ENCODE measurements at regions not wholly inside any gene's neighbourhood (a gene's known extent, or its start where the extent isn't known, plus 50 kb on each side); places are given as distances from the start of the nearest gene placed in this dataset.

DNA sequence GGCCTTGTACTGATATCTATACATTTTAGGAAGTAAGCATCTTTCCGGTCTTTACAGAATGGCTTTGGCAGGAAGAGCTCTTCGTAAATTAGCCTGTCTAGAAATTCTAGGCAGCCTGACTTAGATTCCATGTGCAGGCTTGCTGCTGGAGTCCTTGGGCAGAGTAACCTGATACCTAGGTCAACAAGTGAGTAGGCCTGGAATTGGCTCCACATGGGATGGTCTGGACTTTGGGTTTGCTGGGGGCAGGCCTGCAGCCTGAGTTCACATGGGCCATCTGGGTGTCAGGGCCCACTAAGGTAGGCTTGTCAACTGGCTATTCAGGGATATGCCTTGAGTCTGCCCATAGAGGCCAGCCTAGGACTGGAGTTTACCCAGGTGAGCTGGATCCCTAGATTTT, 59.6 kb upstream of the CYYR1 start:
- Histone ChIP-seq H2AFZ (ENCODE audit: low read depth, low read length) (no peak overlapping the region), H3K27ac (ENCODE audit: low read length) (no peak overlapping the region), H3K27me3 (ENCODE audit: insufficient read depth, low read depth, low read length) (no peaks in the 10 kb centered on the region), H3K9me2 (ENCODE audit: insufficient read depth, low read length) (no peaks in the 10 kb centered on the region), H3K79me2 (replicated peaks; ENCODE audit: insufficient read depth, low read length) (no peaks in the 10 kb centered on the region), H3K9me3 (ENCODE audit: low read length) (peaks cover 5% of the 10 kb centered on the region), H3F3A (ENCODE audit: insufficient read depth, low read length, poor library complexity, severe bottlenecking) (no peaks in the 10 kb centered on the region), H3K9ac (ENCODE audit: low read length) (no peak overlapping the region), H3K36me3 (ENCODE audit: insufficient read depth, low read length) (no peaks in the 10 kb centered on the region), H3K4me2 (ENCODE audit: low read length) (no peak overlapping the region), H4K20me1 (ENCODE audit: insufficient read depth) (no peaks in the 10 kb centered on the region), H3K4me3 (ENCODE audit: low read length) (no peak overlapping the region)
- no peak for TF ChIP-seq POLR2AphosphoS5 (IDR thresholded peaks at IDR 0.05)
- TF ChIP-seq SMC3 (conservative IDR thresholded peaks at IDR 0.05; ENCODE audit: poor library complexity) = no peak
- TF ChIP-seq EP300 (conservative IDR thresholded peaks at IDR 0.05; ENCODE audit: poor library complexity, severe bottlenecking) = no peak
- no peak for TF ChIP-seq RAD21 (conservative IDR thresholded peaks at IDR 0.05)
- no peak for TF ChIP-seq TAF1 (IDR thresholded peaks at IDR 0.05; ENCODE audit: low read depth)
- no peak for TF ChIP-seq CTCF (IDR thresholded peaks at IDR 0.05; ENCODE audit: poor library complexity, severe bottlenecking)
- TF ChIP-seq, protein P1, sequence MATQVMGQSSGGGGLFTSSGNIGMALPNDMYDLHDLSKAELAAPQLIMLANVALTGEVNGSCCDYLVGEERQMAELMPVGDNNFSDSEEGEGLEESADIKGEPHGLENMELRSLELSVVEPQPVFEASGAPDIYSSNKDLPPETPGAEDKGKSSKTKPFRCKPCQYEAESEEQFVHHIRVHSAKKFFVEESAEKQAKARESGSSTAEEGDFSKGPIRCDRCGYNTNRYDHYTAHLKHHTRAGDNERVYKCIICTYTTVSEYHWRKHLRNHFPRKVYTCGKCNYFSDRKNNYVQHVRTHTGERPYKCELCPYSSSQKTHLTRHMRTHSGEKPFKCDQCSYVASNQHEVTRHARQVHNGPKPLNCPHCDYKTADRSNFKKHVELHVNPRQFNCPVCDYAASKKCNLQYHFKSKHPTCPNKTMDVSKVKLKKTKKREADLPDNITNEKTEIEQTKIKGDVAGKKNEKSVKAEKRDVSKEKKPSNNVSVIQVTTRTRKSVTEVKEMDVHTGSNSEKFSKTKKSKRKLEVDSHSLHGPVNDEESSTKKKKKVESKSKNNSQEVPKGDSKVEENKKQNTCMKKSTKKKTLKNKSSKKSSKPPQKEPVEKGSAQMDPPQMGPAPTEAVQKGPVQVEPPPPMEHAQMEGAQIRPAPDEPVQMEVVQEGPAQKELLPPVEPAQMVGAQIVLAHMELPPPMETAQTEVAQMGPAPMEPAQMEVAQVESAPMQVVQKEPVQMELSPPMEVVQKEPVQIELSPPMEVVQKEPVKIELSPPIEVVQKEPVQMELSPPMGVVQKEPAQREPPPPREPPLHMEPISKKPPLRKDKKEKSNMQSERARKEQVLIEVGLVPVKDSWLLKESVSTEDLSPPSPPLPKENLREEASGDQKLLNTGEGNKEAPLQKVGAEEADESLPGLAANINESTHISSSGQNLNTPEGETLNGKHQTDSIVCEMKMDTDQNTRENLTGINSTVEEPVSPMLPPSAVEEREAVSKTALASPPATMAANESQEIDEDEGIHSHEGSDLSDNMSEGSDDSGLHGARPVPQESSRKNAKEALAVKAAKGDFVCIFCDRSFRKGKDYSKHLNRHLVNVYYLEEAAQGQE (IDR thresholded peaks at IDR 0.05; ENCODE audit: borderline replicate concordance) = no peak

DNA sequence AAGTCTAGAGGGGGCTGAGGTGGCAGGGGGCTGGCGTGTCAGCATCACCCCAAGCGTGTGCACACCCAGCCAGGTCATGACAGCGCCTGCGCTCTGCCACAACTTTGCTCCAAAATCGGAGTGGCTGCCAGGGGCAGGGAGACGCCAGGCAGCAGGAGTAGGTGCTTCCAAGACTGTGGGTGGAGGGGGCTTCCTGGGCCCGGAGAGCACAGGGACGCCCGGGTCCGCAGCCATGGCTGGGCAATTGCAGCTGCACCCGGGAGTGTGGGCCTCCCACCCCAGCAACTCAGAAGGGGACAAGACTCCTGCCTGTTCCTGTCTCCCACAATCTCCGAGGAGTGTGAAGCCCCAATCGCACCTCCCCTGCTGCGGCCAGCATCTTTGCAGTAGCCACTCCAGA, 53.1 kb upstream of the CYYR1 start:
- Histone ChIP-seq H3K4me3 (ENCODE audit: low read length) (no peak overlapping the region), H3K36me3 (ENCODE audit: insufficient read depth, low read length) (no peaks in the 10 kb centered on the region), H3K27me3 (ENCODE audit: insufficient read depth, low read depth, low read length) (no peaks in the 10 kb centered on the region), H3K9me2 (ENCODE audit: insufficient read depth, low read length) (no peaks in the 10 kb centered on the region), H3K4me2 (ENCODE audit: low read length) (no peak overlapping the region), H3F3A (ENCODE audit: insufficient read depth, low read length, poor library complexity, severe bottlenecking) (no peaks in the 10 kb centered on the region), H4K20me1 (ENCODE audit: insufficient read depth) (no peaks in the 10 kb centered on the region), H3K79me2 (replicated peaks; ENCODE audit: insufficient read depth, low read length) (no peaks in the 10 kb centered on the region), H3K9me3 (ENCODE audit: low read length) (no peaks in the 10 kb centered on the region), H3K27ac (ENCODE audit: low read length) (no peak overlapping the region), H3K9ac (ENCODE audit: low read length) (no peak overlapping the region), H2AFZ (ENCODE audit: low read depth, low read length) (no peak overlapping the region)
- TF ChIP-seq EP300 (conservative IDR thresholded peaks at IDR 0.05; ENCODE audit: poor library complexity, severe bottlenecking) = no peak
- TF ChIP-seq MXI1 (conservative IDR thresholded peaks at IDR 0.05; ENCODE audit: poor library complexity, severe bottlenecking) = no peak

- Histone ChIP-seq H2AFZ (ENCODE audit: low read depth, low read length) (no peak overlapping the region), H3K27ac (ENCODE audit: low read length) (no peak overlapping the region), H3K9me2 (ENCODE audit: insufficient read depth, low read length) (no peaks in the 10 kb centered on the region), H3K79me2 (replicated peaks; ENCODE audit: insufficient read depth, low read length) (no peaks in the 10 kb centered on the region), H3K9ac (ENCODE audit: low read length) (no peak overlapping the region), H3K36me3 (ENCODE audit: insufficient read depth, low read length) (no peaks in the 10 kb centered on the region), H3K9me3 (ENCODE audit: low read length) (no peaks in the 10 kb centered on the region), H4K20me1 (ENCODE audit: insufficient read depth) (no peaks in the 10 kb centered on the region), H3K4me2 (ENCODE audit: low read length) (no peak overlapping the region), H3K27me3 (ENCODE audit: insufficient read depth, low read depth, low read length) (no peaks in the 10 kb centered on the region), H3K4me3 (ENCODE audit: low read length) (no peak overlapping the region), H3F3A (ENCODE audit: insufficient read depth, low read length, poor library complexity, severe bottlenecking) (no peaks in the 10 kb centered on the region)
- TF ChIP-seq SMC3 (conservative IDR thresholded peaks at IDR 0.05; ENCODE audit: poor library complexity) (no peak), POLR2AphosphoS5 (IDR thresholded peaks at IDR 0.05) (no peak), TAF1 (IDR thresholded peaks at IDR 0.05; ENCODE audit: low read depth) (no peak), MXI1 (conservative IDR thresholded peaks at IDR 0.05; ENCODE audit: poor library complexity, severe bottlenecking) (no peak)
- TF ChIP-seq, protein P1 (IDR thresholded peaks at IDR 0.05; ENCODE audit: borderline replicate concordance) = no peak
These were observed 52.0 kb upstream of the CYYR1 start for GRCh38 chr21:26624983-26625519.
